ENCODE measurements at regions not wholly inside any gene's neighbourhood (a gene's known extent, or its start where the extent isn't known, plus 50 kb on each side); places are given as distances from the start of the nearest gene placed in this dataset.

GRCh38 chr9:32067261-32067660 is 317.2 kb upstream of the ACO1 start:
- Histone ChIP-seq H3K4ac (ENCODE audit: low read depth, low read length) (no peak overlapping the region), H3T11ph (ENCODE audit: low read length) (no peak overlapping the region), H3K56ac (ENCODE audit: insufficient read length, low read depth, low read length) (no peak overlapping the region), H2BK120ac (ENCODE audit: low read depth, low read length, poor library complexity, severe bottlenecking) (no peak overlapping the region), H4K8ac (replicated peaks; ENCODE audit: insufficient read length, low read depth, low read length) (no peak overlapping the region), H3K23ac (ENCODE audit: insufficient read length, low read depth, low read length) (no peak overlapping the region), H3K23me2 (ENCODE audit: insufficient read length, low read depth, low read length, poor library complexity, severe bottlenecking) (no peaks in the 10 kb centered on the region), H4K91ac (ENCODE audit: insufficient read length, low read depth, low read length) (no peak overlapping the region), H3K4me1 (ENCODE audit: insufficient read depth, low read length) (no peaks in the 10 kb centered on the region), H3K4me2 (ENCODE audit: insufficient read depth, insufficient read length, low read length) (no peak overlapping the region), H2BK5ac (ENCODE audit: insufficient read length, low read length) (no peak overlapping the region), H3K9me3 (ENCODE audit: control insufficient read depth, low read depth, low read length) (no peaks in the 10 kb centered on the region), H2BK20ac (ENCODE audit: low read depth, low read length, poor library complexity, severe bottlenecking) (no peak overlapping the region), H2AFZ (ENCODE audit: low read length) (no peak overlapping the region), H3K79me1 (ENCODE audit: insufficient read depth, low read depth, low read length, poor library complexity, severe bottlenecking) (no peaks in the 10 kb centered on the region), H2AK5ac (ENCODE audit: insufficient read length, low read length) (no peak overlapping the region), H3K9ac (ENCODE audit: extremely low read depth, insufficient read length, low read length) (no peak overlapping the region), H3K27me3 (ENCODE audit: insufficient read depth, low read length) (no peaks in the 10 kb centered on the region), H4K20me1 (ENCODE audit: control insufficient read depth, insufficient read depth, insufficient read length) (no peaks in the 10 kb centered on the region), H2BK15ac (ENCODE audit: low read depth, low read length) (no peak overlapping the region), H3K27ac (ENCODE audit: insufficient read length, low read depth, low read length) (no peak overlapping the region), H3K18ac (ENCODE audit: insufficient read length, low read depth, low read length) (no peak overlapping the region), H3K14ac (ENCODE audit: insufficient read depth, low read length) (no peak overlapping the region), H4K5ac (ENCODE audit: insufficient read length, low read depth, low read length) (no peak overlapping the region), H2BK12ac (ENCODE audit: insufficient read length, low read depth, low read length) (no peak overlapping the region), H3K79me2 (ENCODE audit: insufficient read depth, low read length) (no peaks in the 10 kb centered on the region)
- Mint-ChIP-seq H3K9me3 (peaks cover 0 to 5% of the 10 kb centered on the region in 2 experiments; a peak in 1 of 5 replicates), H3K4me3 (no peak overlapping the region), H3K36me3 (ENCODE audit: insufficient read depth in 1 of 3, low read depth in 3 of 3) (no peaks in the 10 kb centered on the region), H3K4me1 (peaks cover 0 to 3% of the 10 kb centered on the region in 2 experiments; a peak in 1 of 4 replicates), H3K27ac (no peak overlapping the region), H3K27me3 (ENCODE audit: low read depth) (no peaks in the 10 kb centered on the region)
- TF ChIP-seq, protein P1, sequence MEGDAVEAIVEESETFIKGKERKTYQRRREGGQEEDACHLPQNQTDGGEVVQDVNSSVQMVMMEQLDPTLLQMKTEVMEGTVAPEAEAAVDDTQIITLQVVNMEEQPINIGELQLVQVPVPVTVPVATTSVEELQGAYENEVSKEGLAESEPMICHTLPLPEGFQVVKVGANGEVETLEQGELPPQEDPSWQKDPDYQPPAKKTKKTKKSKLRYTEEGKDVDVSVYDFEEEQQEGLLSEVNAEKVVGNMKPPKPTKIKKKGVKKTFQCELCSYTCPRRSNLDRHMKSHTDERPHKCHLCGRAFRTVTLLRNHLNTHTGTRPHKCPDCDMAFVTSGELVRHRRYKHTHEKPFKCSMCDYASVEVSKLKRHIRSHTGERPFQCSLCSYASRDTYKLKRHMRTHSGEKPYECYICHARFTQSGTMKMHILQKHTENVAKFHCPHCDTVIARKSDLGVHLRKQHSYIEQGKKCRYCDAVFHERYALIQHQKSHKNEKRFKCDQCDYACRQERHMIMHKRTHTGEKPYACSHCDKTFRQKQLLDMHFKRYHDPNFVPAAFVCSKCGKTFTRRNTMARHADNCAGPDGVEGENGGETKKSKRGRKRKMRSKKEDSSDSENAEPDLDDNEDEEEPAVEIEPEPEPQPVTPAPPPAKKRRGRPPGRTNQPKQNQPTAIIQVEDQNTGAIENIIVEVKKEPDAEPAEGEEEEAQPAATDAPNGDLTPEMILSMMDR (conservative IDR thresholded peaks at IDR 0.05) = no peak
- no peak for DNase-seq
- no CpG with 5 or more reads among the region's 1 CpG for WGBS (ENCODE audit: extremely low coverage, insufficient read length, low lambda C conversion rate)

All from H9 (cell line).